ENCODE measurements at regions not wholly inside any gene's neighbourhood (a gene's known extent, or its start where the extent isn't known, plus 50 kb on each side); places are given as distances from the start of the nearest gene placed in this dataset.

GRCh38 chr3:98991393-98991792 is 89.9 kb upstream of the DCBLD2 start:
- TF ChIP-seq CTCF (IDR thresholded peaks at IDR 0.05; ENCODE audit: low read length) = no peak; the same call in 1 of the 2 replicates
- no peak for TF ChIP-seq EZH2phosphoT487 (IDR thresholded peaks at IDR 0.05; ENCODE audit: low read length)
